SK-N-SH treated with all-trans-retinoic acid at 6 μM for 48 hours (cell line): ENCODE measurements at regions not wholly inside any gene's neighbourhood (a gene's known extent, or its start where the extent isn't known, plus 50 kb on each side); places are given as distances from the start of the nearest gene placed in this dataset.

Experiments
- OSR1 ChIP-seq: fragments of 250-450 bp; sonication (Bioruptor Pico); IDR thresholded peaks from 2 replicates; pipeline ENCODE4 v1.8.0; 2022; ENCODE audit warnings: moderate library complexity, mild to moderate bottlenecking, inconsistent platforms
- ZFP3 ChIP-seq: fragments of 250-450 bp; sonication (Bioruptor Pico); IDR thresholded peaks from 2 replicates; pipeline ENCODE4 v1.5.0; 2020; ENCODE audit warnings: mild to moderate bottlenecking, moderate library complexity
- ZNF8 ChIP-seq: fragments of 450-650 bp; formaldehyde crosslinking; IDR thresholded peaks from 2 replicates; pipeline ENCODE4 v1.5.0; 2020; ENCODE audit warnings: mild to moderate bottlenecking, moderate library complexity

DNA sequence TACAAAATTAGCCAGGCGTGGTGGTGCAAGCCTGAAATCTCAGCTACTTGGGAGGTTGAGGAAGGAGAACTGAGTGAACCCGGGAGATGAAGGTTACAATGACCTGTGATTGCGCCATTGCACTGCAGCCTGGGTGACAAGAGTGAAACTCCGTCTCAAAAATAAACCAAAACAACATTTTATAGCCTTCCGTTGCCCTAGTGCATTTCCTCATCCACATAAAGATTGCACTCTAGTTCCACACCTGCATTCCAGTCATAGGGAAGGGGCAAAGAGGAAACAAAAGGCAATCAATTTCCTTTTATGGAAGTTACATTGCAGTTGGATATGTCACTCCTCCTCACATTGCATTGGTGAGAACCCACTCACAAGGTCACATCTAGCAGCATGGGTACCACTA lies 182.7 kb upstream of the ARG1 start:
- TF ChIP-seq ZNF8 (CRISPR knock-in tag) (no peak), ZFP3 (no peak), OSR1 (CRISPR knock-in tag) (no peak)
